K562 (cell line): ENCODE measurements at regions not wholly inside any gene's neighbourhood (a gene's known extent, or its start where the extent isn't known, plus 50 kb on each side); places are given as distances from the start of the nearest gene placed in this dataset.

Experiments used
- ATAC-seq: fragments of 200-7000 bp; cut with Tn5 transposase; 3 replicates; pipeline ENCODE4 v1.9.1; 2020; ENCODE audit warnings: moderate library complexity
- BruUV-seq: library from RNA; stranded (reverse); fragments of 400-500 nt; replicated peaks from 2 replicates; lab custom pipeline; 2021; lab: Mats Ljungman, UMichigan
- CTCF ChIA-PET: fragments of 300-600 bp; formaldehyde crosslinking; extraction: SDS; loops from one replicate; lab custom pipeline; 2021; ENCODE audit warnings: low intra/inter-chr PET ratio; lab: Yijun Ruan, JAX
- POLR2A ChIA-PET: fragments of 300-600, 350-650 bp; sonication (Branson Sonifier 250); formaldehyde crosslinking; extraction: SDS; loops from one replicate; lab custom pipeline; 2021; ENCODE audit warnings: antibody characterized with exemption, inconsistent platforms; lab: Yijun Ruan, JAX
- DNase-seq, 4 experiments: peaks; one replicate each; pipeline versions ENCODE4 v3.0.0 to v3.0.0-alpha.2; 2011 to 2018; ENCODE audit warnings: low spot score in 3 of 4, mixed read lengths in 3 of 4; ENCODE audit errors: extremely low read depth in 1 of 4
- FAIRE-seq: peaks from 2 replicates; lab custom pipeline; 2011; peaks lifted over from hg19 to GRCh38; lab: Jason Lieb, UNC
- H2AFZ ChIP-seq: 2 replicates; pipeline ENCODE4 v1.6.0; 2011; ENCODE audit warnings: low read depth, low read length, control low read depth, inconsistent platforms
- H3K27ac ChIP-seq: fragments of 200-600 bp; 3 replicates; pipeline ENCODE4 v1.8.0; 2011; ENCODE audit warnings: low read depth, mild to moderate bottlenecking, control low read depth, inconsistent platforms, low read length, moderate library complexity, mixed read lengths; ENCODE audit errors: extremely low read depth
- H3K27me3 ChIP-seq, 2 experiments: fragments of 300-600 bp in 1 of 2; 2 replicates in 1 of 2; 3 replicates in 1 of 2; pipeline versions ENCODE4 v1.6.0 to v1.8.0; 2011; ENCODE audit warnings: inconsistent platforms in 2 of 2, low read length in 2 of 2, mild to moderate bottlenecking in 1 of 2, mixed read lengths in 1 of 2, moderate library complexity in 1 of 2; ENCODE audit not compliant: control insufficient read depth in 2 of 2, insufficient read depth in 2 of 2
- H3K36me3 ChIP-seq: fragments of 300-600 bp; 3 replicates; pipeline ENCODE4 v1.8.0; 2011; ENCODE audit warnings: mild to moderate bottlenecking, low read length, inconsistent platforms; ENCODE audit not compliant: control insufficient read depth, insufficient read depth
- H3K4me1 ChIP-seq, 2 experiments: fragments of 200-600 bp in 1 of 2; replicated peaks in 1 of 2; 2 replicates in 1 of 2; 3 replicates in 1 of 2; pipeline versions ENCODE4 v1.5.1 to v1.8.0; 2011; ENCODE audit warnings: inconsistent platforms in 2 of 2, low read length in 2 of 2, mild to moderate bottlenecking in 1 of 2, mixed read lengths in 1 of 2, moderate library complexity in 1 of 2; ENCODE audit not compliant: control insufficient read depth in 2 of 2, insufficient read depth in 2 of 2
- H3K4me2 ChIP-seq: 2 replicates; pipeline ENCODE4 v1.6.1; 2011; ENCODE audit warnings: low read length, control low read depth, inconsistent platforms, mixed read lengths; ENCODE audit not compliant: insufficient read depth
- H3K4me3 ChIP-seq: fragments of 200-600 bp; sonication (generic), shearing (Covaris generic); 2 replicates; pipeline ENCODE4 v1.5.1; 2016; ENCODE audit warnings: control low read depth, inconsistent platforms
- H3K79me2 ChIP-seq: fragments of 200-600 bp; 3 replicates; pipeline ENCODE4 v1.8.0; 2011; ENCODE audit warnings: low read length, inconsistent platforms; ENCODE audit not compliant: control insufficient read depth, insufficient read depth
- H3K9ac ChIP-seq, 2 experiments: 2 replicates each; pipeline versions ENCODE4 v1.6.0 to v1.6.1; 2011; ENCODE audit warnings: low read depth in 2 of 2, low read length in 2 of 2, control low read depth in 1 of 2, inconsistent platforms in 1 of 2, mild to moderate bottlenecking in 1 of 2, mixed read lengths in 1 of 2; ENCODE audit not compliant: insufficient read depth in 1 of 2
- H3K9me1 ChIP-seq: one replicate; pipeline ENCODE4 v1.6.0; 2011; ENCODE audit warnings: inconsistent platforms, mild to moderate bottlenecking, low read length, moderate library complexity; ENCODE audit not compliant: control insufficient read depth, insufficient read depth
- H3K9me3 ChIP-seq: replicated peaks from 2 replicates; pipeline ENCODE4 v1.5.1; 2011; ENCODE audit warnings: low read depth, low read length, inconsistent platforms; ENCODE audit not compliant: control insufficient read depth, insufficient read depth
- H4K20me1 ChIP-seq: replicated peaks from 2 replicates; pipeline ENCODE4 v1.6.1; 2011; ENCODE audit warnings: low read length, inconsistent platforms, mixed read lengths; ENCODE audit not compliant: control insufficient read depth, insufficient read depth
- FOXP1 ChIP-seq: sonication (generic); formaldehyde crosslinking; IDR thresholded peaks from 2 replicates; pipeline ENCODE4 v1.8.0; 2022; ENCODE audit warnings: mild to moderate bottlenecking, missing genetic modification reagents
- NRF1 ChIP-seq, 2 experiments: fragments of 450-650 bp; IDR thresholded peaks in 1 of 2; conservative IDR thresholded peaks in 1 of 2; 2 replicates each; pipeline ENCODE4 v1.6.1; 2014; ENCODE audit warnings: mild to moderate bottlenecking in 2 of 2
- PHF21A ChIP-seq: fragments of 450-650 bp; IDR thresholded peaks from 2 replicates; pipeline ENCODE4 v1.6.1; 2017; ENCODE audit warnings: low read depth, borderline replicate concordance
- ZBTB7A ChIP-seq: IDR thresholded peaks from 2 replicates; pipeline ENCODE4 v1.6.1; 2011; ENCODE audit warnings: low read depth, mild to moderate bottlenecking, low read length, moderate library complexity, borderline replicate concordance; ENCODE audit not compliant: control insufficient read depth
- ZBTB8A ChIP-seq: fragments of 450-650 bp; IDR thresholded peaks from 2 replicates; pipeline ENCODE4 v1.6.1; 2018; ENCODE audit warnings: mild to moderate bottlenecking, moderate library complexity; ENCODE audit not compliant: partially characterized antibody
- ZNF717 ChIP-seq: fragments of 250-450 bp; sonication (Bioruptor Pico); IDR thresholded peaks from 2 replicates; pipeline ENCODE4 v1.5.0; 2021
- in situ Hi-C: fragments of 300-500 bp; cut with MboI; formaldehyde crosslinking; loops from 4 replicates; pipeline ENCODE4 v1.15.0; 2018; ENCODE audit warnings: inconsistent platforms, mixed read lengths
- intact Hi-C: fragments of 100-400 bp; cut with micrococcal nuclease; formaldehyde crosslinking; loops from 2 replicates; pipeline ENCODE4 v1.14.2; 2022
- TF ChIP-seq, protein P1 (sequence below): sonication (generic); formaldehyde crosslinking; IDR thresholded peaks from 2 replicates; pipeline ENCODE4 v1.8.0; 2022; ENCODE audit warnings: mild to moderate bottlenecking, missing genetic modification reagents

GRCh38 chr4:19720190-19720589, 531.5 kb upstream of the SLIT2 start:
- H4K20me1 ChIP-seq = no peaks in the 10 kb centered on the region
- intact Hi-C loops (no loop called here), in situ Hi-C loops (no loop called here)
- no peaks in the 10 kb centered on the region for H3K79me2 ChIP-seq
- H3K9me3 ChIP-seq = 0 out of 2 replicates have a peak, but pooled peaks cover 1% of the 10 kb centered on the region
- no peak for ATAC-seq
- no peak overlapping the region for H3K27ac ChIP-seq
- H3K9ac ChIP-seq = no peak overlapping the region
- no peaks in the 10 kb centered on the region for H3K36me3 ChIP-seq
- H3K4me1 ChIP-seq = no peaks in the 10 kb centered on the region
- no TSS peak for BruUV-seq
- ChIA-PET CTCF (no interaction called here), POLR2A (no interaction called here)
- FAIRE-seq = no peak
- no peaks in the 10 kb centered on the region for H3K9me1 ChIP-seq
- H3K27me3 ChIP-seq = no peaks in the 10 kb centered on the region
- H2AFZ ChIP-seq = no peak overlapping the region
- TF ChIP-seq ZBTB8A = no peak
- no peak for TF ChIP-seq FOXP1 (CRISPR knock-in tag)
- no peak for TF ChIP-seq ZNF717 (CRISPR knock-in tag)
- TF ChIP-seq PHF21A = no peak
- TF ChIP-seq NRF1 (conservative IDR thresholded peaks at IDR 0.05 in 1 of 2, IDR thresholded peaks at IDR 0.05 in 1 of 2) = no peak
- TF ChIP-seq, protein P1, sequence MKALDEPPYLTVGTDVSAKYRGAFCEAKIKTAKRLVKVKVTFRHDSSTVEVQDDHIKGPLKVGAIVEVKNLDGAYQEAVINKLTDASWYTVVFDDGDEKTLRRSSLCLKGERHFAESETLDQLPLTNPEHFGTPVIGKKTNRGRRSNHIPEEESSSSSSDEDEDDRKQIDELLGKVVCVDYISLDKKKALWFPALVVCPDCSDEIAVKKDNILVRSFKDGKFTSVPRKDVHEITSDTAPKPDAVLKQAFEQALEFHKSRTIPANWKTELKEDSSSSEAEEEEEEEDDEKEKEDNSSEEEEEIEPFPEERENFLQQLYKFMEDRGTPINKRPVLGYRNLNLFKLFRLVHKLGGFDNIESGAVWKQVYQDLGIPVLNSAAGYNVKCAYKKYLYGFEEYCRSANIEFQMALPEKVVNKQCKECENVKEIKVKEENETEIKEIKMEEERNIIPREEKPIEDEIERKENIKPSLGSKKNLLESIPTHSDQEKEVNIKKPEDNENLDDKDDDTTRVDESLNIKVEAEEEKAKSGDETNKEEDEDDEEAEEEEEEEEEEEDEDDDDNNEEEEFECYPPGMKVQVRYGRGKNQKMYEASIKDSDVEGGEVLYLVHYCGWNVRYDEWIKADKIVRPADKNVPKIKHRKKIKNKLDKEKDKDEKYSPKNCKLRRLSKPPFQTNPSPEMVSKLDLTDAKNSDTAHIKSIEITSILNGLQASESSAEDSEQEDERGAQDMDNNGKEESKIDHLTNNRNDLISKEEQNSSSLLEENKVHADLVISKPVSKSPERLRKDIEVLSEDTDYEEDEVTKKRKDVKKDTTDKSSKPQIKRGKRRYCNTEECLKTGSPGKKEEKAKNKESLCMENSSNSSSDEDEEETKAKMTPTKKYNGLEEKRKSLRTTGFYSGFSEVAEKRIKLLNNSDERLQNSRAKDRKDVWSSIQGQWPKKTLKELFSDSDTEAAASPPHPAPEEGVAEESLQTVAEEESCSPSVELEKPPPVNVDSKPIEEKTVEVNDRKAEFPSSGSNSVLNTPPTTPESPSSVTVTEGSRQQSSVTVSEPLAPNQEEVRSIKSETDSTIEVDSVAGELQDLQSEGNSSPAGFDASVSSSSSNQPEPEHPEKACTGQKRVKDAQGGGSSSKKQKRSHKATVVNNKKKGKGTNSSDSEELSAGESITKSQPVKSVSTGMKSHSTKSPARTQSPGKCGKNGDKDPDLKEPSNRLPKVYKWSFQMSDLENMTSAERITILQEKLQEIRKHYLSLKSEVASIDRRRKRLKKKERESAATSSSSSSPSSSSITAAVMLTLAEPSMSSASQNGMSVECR = no peak
- no peak for TF ChIP-seq ZBTB7A
- H3K4me2 ChIP-seq = no peak overlapping the region
- no peak overlapping the region for H3K4me3 ChIP-seq
- no peak for DNase-seq
